Parathyroid adenoma (tissue), 2 donors: ENCODE measurements at regions not wholly inside any gene's neighbourhood (a gene's known extent, or its start where the extent isn't known, plus 50 kb on each side); places are given as distances from the start of the nearest gene placed in this dataset.

Experiments used
- H2AFZ ChIP-seq: fragments of 300-600 bp; sonication (generic); one replicate; pipeline ENCODE4 v1.7.0; 2017; ENCODE audit warnings: antibody characterized with exemption, mild to moderate bottlenecking
- H3K27ac ChIP-seq: fragments of 300-600 bp; sonication (generic); one replicate; pipeline ENCODE4 v1.7.0; 2017
- H3K27me3 ChIP-seq: fragments of 300-600 bp; sonication (generic); one replicate; pipeline ENCODE4 v1.7.0; 2017; ENCODE audit warnings: low read length; ENCODE audit not compliant: control insufficient read depth, insufficient read depth
- H3K36me3 ChIP-seq: fragments of 300-600 bp; sonication (generic); one replicate; pipeline ENCODE4 v1.7.0; 2017; ENCODE audit warnings: low read length; ENCODE audit not compliant: control insufficient read depth, insufficient read depth
- H3K4me1 ChIP-seq: fragments of 300-600 bp; sonication (generic); one replicate; pipeline ENCODE4 v1.7.0; 2017; ENCODE audit warnings: control low read depth
- H3K4me2 ChIP-seq: fragments of 300-600 bp; sonication (generic); one replicate; pipeline ENCODE4 v1.7.0; 2017; ENCODE audit warnings: low read length
- H3K4me3 ChIP-seq: fragments of 300-600 bp; sonication (generic); one replicate; pipeline ENCODE4 v1.7.0; 2017; ENCODE audit warnings: low read depth, low read length
- H3K79me2 ChIP-seq: fragments of 300-600 bp; sonication (generic); one replicate; pipeline ENCODE4 v1.7.0; 2017; ENCODE audit warnings: control low read depth
- H3K9ac ChIP-seq: fragments of 300-600 bp; sonication (generic); one replicate; pipeline ENCODE4 v1.7.0; 2017; ENCODE audit warnings: mild to moderate bottlenecking
- H3K9me3 ChIP-seq: fragments of 300-600 bp; sonication (generic); one replicate; pipeline ENCODE4 v1.7.0; 2017; ENCODE audit warnings: low read length; ENCODE audit not compliant: control insufficient read depth
- CTCF ChIP-seq: fragments of 300-600 bp; sonication (generic); IDR thresholded peaks from one replicate; pipeline ENCODE4 v1.7.0; 2017; ENCODE audit warnings: antibody characterized with exemption, mild to moderate bottlenecking
- donor health status: primary hyperparathyroidism.

GRCh38 chr15:79208179-79208578 lies 74.3 kb upstream of the ANKRD34C start:
- no peak overlapping the region for H3K4me3 ChIP-seq
- no peak overlapping the region for H2AFZ ChIP-seq
- no peak overlapping the region for H3K27ac ChIP-seq
- no peaks in the 10 kb centered on the region for H3K9me3 ChIP-seq
- H3K4me2 ChIP-seq: no peak overlapping the region
- no peaks in the 10 kb centered on the region for H3K4me1 ChIP-seq
- no peaks in the 10 kb centered on the region for H3K27me3 ChIP-seq
- TF ChIP-seq CTCF: no peak
- H3K9ac ChIP-seq: no peak overlapping the region
- H3K36me3 ChIP-seq: no peaks in the 10 kb centered on the region
- H3K79me2 ChIP-seq: no peaks in the 10 kb centered on the region

- Histone ChIP-seq H3K4me3 (no peak overlapping the region), H3K79me2 (no peaks in the 10 kb centered on the region), H3K27ac (no peak overlapping the region), H3K36me3 (no peaks in the 10 kb centered on the region), H3K27me3 (no peaks in the 10 kb centered on the region), H3K9ac (no peak overlapping the region), H2AFZ (no peak overlapping the region), H3K4me1 (no peaks in the 10 kb centered on the region), H3K4me2 (no peak overlapping the region), H3K9me3 (no peaks in the 10 kb centered on the region)
- TF ChIP-seq CTCF: no peak
Measured at GRCh38 chr15:79206940-79207339, 75.6 kb upstream of the ANKRD34C start.

GRCh38 chr15:79204886-79205675 lies 77.4 kb upstream of the ANKRD34C start:
- H3K36me3 ChIP-seq: no peaks in the 10 kb centered on the region

GRCh38 chr15:79198461-79198860 lies 84.1 kb upstream of the ANKRD34C start:
- TF ChIP-seq CTCF: no peak
- Histone ChIP-seq H2AFZ (no peak overlapping the region), H3K4me2 (no peak overlapping the region), H3K27ac (no peak overlapping the region), H3K4me1 (no peaks in the 10 kb centered on the region), H3K9ac (no peak overlapping the region), H3K27me3 (no peaks in the 10 kb centered on the region), H3K9me3 (no peaks in the 10 kb centered on the region), H3K36me3 (no peaks in the 10 kb centered on the region), H3K79me2 (no peaks in the 10 kb centered on the region), H3K4me3 (no peak overlapping the region)

More at GRCh38 chr15:79204886-79205675, 77.4 kb upstream of the ANKRD34C start:
- Histone ChIP-seq H3K79me2 (no peaks in the 10 kb centered on the region), H3K4me1 (no peaks in the 10 kb centered on the region), H3K4me2 (no peak overlapping the region), H3K27me3 (no peaks in the 10 kb centered on the region), H3K27ac (no peak overlapping the region), H3K4me3 (no peak overlapping the region), H3K9me3 (no peaks in the 10 kb centered on the region), H3K9ac (no peak overlapping the region), H2AFZ (no peak overlapping the region)
- no peak for TF ChIP-seq CTCF

GRCh38 chr15:79197285-79197684 lies 85.2 kb upstream of the ANKRD34C start:
- Histone ChIP-seq H3K36me3 (no peaks in the 10 kb centered on the region), H3K4me3 (no peak overlapping the region)

More at GRCh38 chr15:79197285-79197684, 85.2 kb upstream of the ANKRD34C start:
- no peak for TF ChIP-seq CTCF
- H3K4me2 ChIP-seq: no peak overlapping the region
- H3K27ac ChIP-seq: no peak overlapping the region
- H3K27me3 ChIP-seq: no peaks in the 10 kb centered on the region
- H3K9me3 ChIP-seq: no peaks in the 10 kb centered on the region
- H3K9ac ChIP-seq: no peak overlapping the region
- no peak overlapping the region for H2AFZ ChIP-seq
- no peaks in the 10 kb centered on the region for H3K79me2 ChIP-seq
- no peaks in the 10 kb centered on the region for H3K4me1 ChIP-seq
